ENCODE measurements at regions not wholly inside any gene's neighbourhood (a gene's known extent, or its start where the extent isn't known, plus 50 kb on each side); places are given as distances from the start of the nearest gene placed in this dataset.

- Histone ChIP-seq H3K9me3 (ENCODE audit: control insufficient read depth, low read depth, low read length) (no peaks in the 10 kb centered on the region), H4K8ac (replicated peaks; ENCODE audit: insufficient read length, low read depth, low read length) (no peak overlapping the region), H2BK20ac (ENCODE audit: low read depth, low read length, poor library complexity, severe bottlenecking) (no peak overlapping the region), H2AFZ (ENCODE audit: low read length) (no peak overlapping the region), H3K23ac (ENCODE audit: insufficient read length, low read depth, low read length) (no peak overlapping the region), H2BK5ac (ENCODE audit: insufficient read length, low read length) (no peak overlapping the region), H3K4me1 (ENCODE audit: insufficient read depth, low read length) (no peaks in the 10 kb centered on the region), H2BK15ac (ENCODE audit: low read depth, low read length) (no peak overlapping the region), H3K79me2 (ENCODE audit: insufficient read depth, low read length) (no peaks in the 10 kb centered on the region), H3K4me2 (ENCODE audit: insufficient read depth, insufficient read length, low read length) (no peak overlapping the region), H3K27ac (ENCODE audit: insufficient read length, low read depth, low read length) (no peak overlapping the region), H3T11ph (ENCODE audit: low read length) (no peak overlapping the region), H3K23me2 (ENCODE audit: insufficient read length, low read depth, low read length, poor library complexity, severe bottlenecking) (no peaks in the 10 kb centered on the region), H3K4ac (ENCODE audit: low read depth, low read length) (no peak overlapping the region), H2BK12ac (ENCODE audit: insufficient read length, low read depth, low read length) (no peak overlapping the region), H3K27me3 (ENCODE audit: insufficient read depth, low read length) (no peaks in the 10 kb centered on the region), H4K20me1 (ENCODE audit: control insufficient read depth, insufficient read depth, insufficient read length) (no peaks in the 10 kb centered on the region), H4K91ac (ENCODE audit: insufficient read length, low read depth, low read length) (no peak overlapping the region), H3K56ac (ENCODE audit: insufficient read length, low read depth, low read length) (no peak overlapping the region), H3K9ac (ENCODE audit: extremely low read depth, insufficient read length, low read length) (no peak overlapping the region), H2AK5ac (ENCODE audit: insufficient read length, low read length) (no peak overlapping the region), H3K18ac (ENCODE audit: insufficient read length, low read depth, low read length) (no peak overlapping the region), H4K5ac (ENCODE audit: insufficient read length, low read depth, low read length) (no peak overlapping the region), H3K79me1 (ENCODE audit: insufficient read depth, low read depth, low read length, poor library complexity, severe bottlenecking) (no peaks in the 10 kb centered on the region), H2BK120ac (ENCODE audit: low read depth, low read length, poor library complexity, severe bottlenecking) (no peak overlapping the region), H3K14ac (ENCODE audit: insufficient read depth, low read length) (no peak overlapping the region)
- H3K27ac Mint-ChIP-seq, result no peak overlapping the region
- H3K9me3 Mint-ChIP-seq, result peaks cover 0 to 4% of the 10 kb centered on the region in 2 experiments; a peak in 2 of 5 replicates
- WGBS (ENCODE audit: extremely low coverage, insufficient read length, low lambda C conversion rate), result no CpG with 5 or more reads among the region's 4 CpGs
- no peaks in the 10 kb centered on the region; a peak in 1 of 7 replicates for H3K36me3 Mint-ChIP-seq (ENCODE audit: insufficient read depth in 1 of 3, low read depth in 3 of 3)
- TF ChIP-seq CTCF (conservative IDR thresholded peaks at IDR 0.05), result no peak
- H3K4me1 Mint-ChIP-seq, result no peaks in the 10 kb centered on the region
- no peak overlapping the region for H3K4me3 Mint-ChIP-seq
- H3K27me3 Mint-ChIP-seq (ENCODE audit: low read depth), result no peaks in the 10 kb centered on the region
- no peak for DNase-seq
These were observed 222.8 kb upstream of the NBEA start for GRCh38 chr13:34719060-34719875.

Measured in H9 (cell line).